GM21528 (cell line): ENCODE measurements at regions not wholly inside any gene's neighbourhood (a gene's known extent, or its start where the extent isn't known, plus 50 kb on each side); places are given as distances from the start of the nearest gene placed in this dataset.

Experiments
- ATAC-seq: cut with Tn5 transposase; IDR thresholded peaks from one replicate; pipeline ENCODE4 v1.9.1; 2021; ENCODE audit warnings: mild to moderate bottlenecking, moderate library complexity; ENCODE audit not compliant: unreplicated experiment, low FRiP score

GRCh38 chr5:2282034-2282690 lies 399.4 kb upstream of the IRX4 start:
- ATAC-seq = no peak

DNA sequence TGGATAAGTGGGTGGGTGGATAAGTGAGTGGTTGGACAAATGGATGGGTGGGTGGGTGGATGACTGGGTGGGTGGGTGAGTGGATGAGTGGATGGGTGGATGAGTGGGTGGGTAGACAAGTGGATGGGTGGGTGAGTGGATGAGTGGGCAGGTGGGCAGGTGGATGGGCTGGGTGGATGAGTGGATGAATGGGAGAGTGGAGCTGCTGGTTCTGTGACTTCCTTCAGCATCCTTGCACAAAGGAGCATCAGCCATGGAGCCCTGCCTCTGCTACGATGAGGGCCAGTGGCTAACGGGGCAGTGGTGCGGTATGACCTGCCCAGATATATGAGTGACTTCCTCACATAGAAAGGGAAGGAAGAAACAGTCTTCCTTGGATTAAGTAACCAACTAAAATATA lies 398.7 kb upstream of the IRX4 start:
- ATAC-seq = no peak

GRCh38 chr5:2280318-2280717 lies 397.6 kb upstream of the IRX4 start:
- ATAC-seq = no peak

- no peak for ATAC-seq
These were observed 396.2 kb upstream of the IRX4 start for GRCh38 chr5:2278825-2279456.

DNA sequence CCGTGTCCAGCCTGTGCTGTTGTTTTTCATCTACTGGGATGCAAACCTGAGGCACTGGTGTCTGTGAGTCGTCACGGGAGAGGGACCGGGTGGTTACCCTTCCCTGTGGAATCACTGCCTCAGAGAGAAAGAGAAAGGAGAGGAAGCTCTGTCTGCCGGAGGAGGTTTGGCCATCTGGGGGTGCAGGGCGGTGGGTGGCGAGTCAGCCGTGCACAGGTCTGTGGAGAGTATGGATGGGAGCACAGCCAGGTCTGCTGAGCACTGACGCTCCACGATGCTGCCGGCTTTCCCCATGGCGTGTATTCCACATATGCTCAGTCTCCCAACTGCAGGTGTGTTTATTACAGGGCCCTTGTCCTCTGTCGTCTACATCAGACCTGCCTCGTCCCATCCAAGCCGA lies 395.2 kb upstream of the IRX4 start:
- no peak for ATAC-seq

- no peak for ATAC-seq
These were observed 393.4 kb upstream of the IRX4 start for GRCh38 chr5:2276101-2276500.

GRCh38 chr5:2272755-2273154 lies 390.0 kb upstream of the IRX4 start:
- ATAC-seq = no peak

DNA sequence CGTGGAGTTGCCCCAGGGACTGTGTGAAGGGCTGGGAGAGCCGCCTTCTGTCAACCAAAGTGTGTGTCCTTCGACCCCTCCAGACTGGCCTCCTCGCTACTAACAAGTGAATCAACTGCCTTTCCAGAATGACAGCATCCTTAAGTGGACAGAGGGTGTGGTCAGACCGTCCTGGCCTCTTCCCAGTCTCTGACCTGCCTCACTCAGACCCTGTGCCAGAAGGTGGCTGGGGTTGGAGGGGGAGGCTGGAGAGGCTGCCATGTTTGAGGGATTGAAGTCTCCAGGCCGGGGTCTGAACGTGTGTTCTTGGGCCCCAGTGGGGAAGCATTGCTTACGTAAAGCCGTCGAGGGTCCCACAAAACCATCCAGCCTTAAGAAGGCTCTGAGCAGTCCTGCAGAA lies 389.3 kb upstream of the IRX4 start:
- ATAC-seq = no peak

DNA sequence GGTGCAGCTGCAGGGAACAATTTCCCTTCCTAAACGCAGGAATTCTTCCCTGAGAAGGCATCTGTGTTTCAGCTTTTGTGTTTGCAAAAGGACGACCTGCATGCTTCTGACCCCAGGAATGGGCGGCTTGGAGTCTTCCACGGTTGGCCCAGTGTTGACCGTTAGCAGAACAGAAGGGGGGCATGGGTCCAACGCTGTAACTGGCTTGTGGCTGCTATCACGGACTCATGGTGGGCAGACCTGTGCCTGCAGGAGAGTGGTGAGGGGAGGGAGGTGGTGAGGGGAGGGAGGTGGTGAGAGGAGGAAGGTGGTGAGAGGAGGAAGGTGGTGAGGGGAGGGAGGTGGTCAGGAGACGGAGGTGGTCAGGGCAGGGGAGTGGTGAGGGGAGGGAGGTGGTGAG lies 388.6 kb upstream of the IRX4 start:
- no peak for ATAC-seq

- ATAC-seq = no peak
These were observed 387.7 kb upstream of the IRX4 start for GRCh38 chr5:2270467-2270866.

- no peak for ATAC-seq
These were observed 386.9 kb upstream of the IRX4 start for GRCh38 chr5:2269656-2270055.

- no peak for ATAC-seq
These were observed 385.3 kb upstream of the IRX4 start for GRCh38 chr5:2267991-2268390.

GRCh38 chr5:2266641-2267240 lies 384.0 kb upstream of the IRX4 start:
- ATAC-seq = no peak

DNA sequence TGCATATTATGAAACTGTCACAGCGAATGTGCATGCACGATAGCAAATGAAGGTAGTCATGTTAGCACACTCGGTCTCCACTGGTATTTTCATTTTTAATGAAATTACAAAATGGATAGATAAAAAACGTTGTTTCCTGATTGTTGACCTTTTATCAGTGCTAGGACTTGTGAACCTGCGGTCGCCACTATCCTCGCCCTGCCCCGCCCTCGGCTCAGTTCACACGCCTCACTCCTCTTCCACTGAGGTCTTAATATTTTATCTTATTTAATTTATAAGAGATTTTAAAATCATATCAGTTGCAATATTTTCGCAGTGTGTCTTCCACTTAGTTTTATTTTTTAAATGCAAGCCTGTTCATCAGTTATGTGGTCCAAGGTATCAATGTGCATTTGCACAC lies 382.6 kb upstream of the IRX4 start:
- no peak for ATAC-seq

GRCh38 chr5:2263763-2264162 lies 381.0 kb upstream of the IRX4 start:
- ATAC-seq = no peak

DNA sequence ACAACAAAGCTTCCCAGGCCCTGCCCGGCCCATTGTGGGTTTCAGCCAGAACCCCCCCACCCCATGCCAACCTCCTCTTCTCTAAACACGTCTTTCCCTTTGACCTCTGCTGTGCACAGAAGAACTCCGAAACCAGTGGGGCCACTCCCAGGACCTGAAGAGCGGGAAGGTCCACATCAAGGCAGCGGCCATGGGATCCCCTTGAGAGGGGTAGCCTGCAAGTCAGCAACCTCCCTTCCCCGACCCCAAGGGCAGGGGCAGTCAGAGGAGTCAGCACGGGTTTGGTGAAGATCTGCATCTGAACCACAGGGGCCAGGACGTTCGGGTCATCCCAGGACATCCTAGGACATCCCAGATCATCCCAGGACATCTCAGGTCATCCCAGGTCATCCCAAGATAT lies 379.9 kb upstream of the IRX4 start:
- ATAC-seq = no peak

- no peak for ATAC-seq
These were observed 378.4 kb upstream of the IRX4 start for GRCh38 chr5:2261004-2261703.

DNA sequence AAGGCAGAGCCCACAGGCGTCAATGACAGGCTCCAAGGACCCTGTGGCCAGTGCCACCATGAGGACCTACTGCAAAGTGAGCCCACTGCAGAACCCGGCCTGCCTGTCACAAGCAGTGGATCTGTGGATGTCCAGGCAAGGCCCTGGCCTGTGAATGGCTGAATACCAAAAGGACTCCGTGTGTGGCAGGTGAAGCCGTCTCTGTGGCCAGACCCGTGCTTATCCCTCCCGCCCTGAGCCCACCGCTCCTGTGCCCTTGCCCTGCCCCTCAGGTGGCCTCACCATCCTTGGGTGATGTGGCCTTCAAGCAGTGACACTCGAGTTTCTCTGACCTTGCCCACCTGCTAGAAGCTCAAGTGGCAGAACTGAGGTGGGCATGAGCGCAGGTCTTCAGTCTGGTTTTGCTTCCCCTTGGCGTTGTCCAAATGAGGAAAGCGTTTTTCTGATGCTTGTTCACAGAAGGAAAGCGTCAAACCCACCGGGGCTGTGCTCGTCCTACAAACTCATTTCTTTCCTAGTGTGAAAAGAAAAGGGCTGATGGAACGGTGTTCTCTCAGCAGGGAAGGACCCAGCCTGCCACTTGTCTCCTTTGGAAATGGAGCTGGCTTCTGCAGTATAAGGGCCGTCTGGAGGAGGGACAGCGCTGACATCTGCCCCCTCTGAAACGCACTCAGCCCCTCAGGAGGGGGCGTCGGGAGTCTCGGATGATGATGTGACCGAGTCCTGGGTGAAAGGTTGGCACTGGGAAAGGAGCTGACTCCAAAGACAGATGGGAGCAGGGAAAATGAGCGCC lies 377.7 kb upstream of the IRX4 start:
- ATAC-seq = no peak

DNA sequence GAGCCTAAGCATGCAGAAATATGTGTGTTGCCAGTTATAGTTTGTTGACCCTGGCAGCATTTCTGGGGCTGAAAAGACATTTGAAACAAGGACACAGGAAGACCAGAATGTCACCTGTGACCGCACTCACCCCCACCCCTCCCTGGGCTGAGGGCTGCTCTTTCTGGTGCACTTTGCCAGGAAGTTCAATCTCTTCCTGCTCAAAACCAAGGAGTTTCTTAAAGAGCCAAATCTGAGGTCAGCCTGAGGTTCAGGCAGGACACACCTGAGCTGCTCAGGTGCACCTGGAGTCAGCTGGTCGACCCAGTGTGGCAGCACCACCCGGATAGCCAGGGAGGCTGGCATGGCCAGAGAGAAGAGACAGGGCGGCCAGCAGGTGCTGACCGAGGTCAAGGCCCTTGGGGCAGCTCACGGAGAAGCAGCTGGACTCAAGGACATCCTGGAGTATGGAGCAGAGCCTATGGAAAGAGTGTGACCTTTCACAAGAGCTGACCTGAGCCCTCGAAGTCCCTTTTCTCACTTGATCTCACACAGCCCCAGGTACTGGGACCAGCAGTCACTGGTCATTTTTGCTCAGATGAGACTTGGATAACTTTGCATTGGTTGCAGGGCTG lies 376.9 kb upstream of the IRX4 start:
- ATAC-seq = no peak

- no peak for ATAC-seq
These were observed 376.1 kb upstream of the IRX4 start for GRCh38 chr5:2258861-2259260.
